GM21423 (cell line): ENCODE measurements at regions not wholly inside any gene's neighbourhood (a gene's known extent, or its start where the extent isn't known, plus 50 kb on each side); places are given as distances from the start of the nearest gene placed in this dataset.

Experiments used
- ATAC-seq: cut with Tn5 transposase; IDR thresholded peaks from one replicate; pipeline ENCODE4 v1.9.1; 2021; ENCODE audit warnings: mild to moderate bottlenecking, moderate library complexity; ENCODE audit not compliant: unreplicated experiment

DNA sequence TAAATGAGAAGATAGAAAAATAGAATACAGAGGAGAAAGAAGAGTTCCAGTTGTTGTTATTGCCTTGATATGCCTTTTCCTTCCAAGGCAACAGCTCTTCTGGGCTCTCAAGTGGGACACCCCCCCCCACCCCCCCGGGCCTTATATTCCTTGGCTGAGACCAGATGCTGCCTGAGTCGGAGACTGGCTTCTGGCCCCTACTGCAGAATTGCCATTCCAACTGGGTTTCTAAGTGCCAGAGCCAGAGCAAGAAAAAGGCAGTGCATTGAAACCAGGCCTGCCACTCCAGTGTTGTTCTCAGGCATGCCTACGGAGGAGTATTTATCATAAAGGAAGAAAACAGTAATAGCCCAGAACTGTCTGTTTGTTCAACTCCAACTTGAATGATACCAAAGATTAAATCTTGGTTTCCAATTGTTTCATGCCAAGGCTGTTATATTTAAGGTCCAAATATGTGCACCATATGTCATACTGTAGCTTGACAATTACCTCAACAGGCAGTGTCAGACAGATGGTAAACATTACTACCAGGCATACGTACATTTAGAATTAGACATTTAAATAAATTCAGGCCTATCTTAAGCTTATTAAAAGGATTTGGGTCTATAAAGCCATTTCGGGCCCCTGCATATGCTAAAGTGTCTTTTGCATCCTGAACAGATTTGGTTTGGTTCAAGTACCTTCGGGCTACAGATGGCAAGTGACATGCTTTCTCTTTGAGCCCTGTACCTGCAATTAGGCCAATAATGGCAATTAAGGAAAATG, 209.9 kb upstream of the SEMA6D start:
- ATAC-seq, result no peak

DNA sequence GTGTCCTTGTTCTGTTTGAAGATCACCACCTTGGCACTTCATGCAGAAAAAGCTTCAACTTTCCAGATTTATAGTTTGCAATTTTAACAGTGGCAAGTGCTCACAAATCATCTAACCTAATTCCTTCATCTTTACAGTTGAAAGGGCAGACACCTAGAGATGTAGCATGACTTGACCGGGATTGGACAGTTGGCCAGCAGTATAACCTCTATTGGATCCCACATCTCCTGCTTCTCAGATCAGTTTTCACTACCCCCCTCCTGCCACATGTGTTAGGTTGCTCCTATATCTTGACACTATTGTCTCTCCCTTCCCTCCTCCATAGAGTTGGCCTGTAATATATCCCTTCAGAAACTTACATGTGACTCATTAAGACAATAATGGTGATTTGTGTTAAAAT, 206.0 kb upstream of the SEMA6D start:
- no peak for ATAC-seq

GRCh38 chr15:47513471-47513870, 203.8 kb upstream of the SEMA6D start:
- ATAC-seq, result no peak

GRCh38 chr15:47514200-47514652, 203.1 kb upstream of the SEMA6D start:
- ATAC-seq, result no peak

GRCh38 chr15:47516558-47516957, 200.7 kb upstream of the SEMA6D start:
- ATAC-seq, result no peak

- no peak for ATAC-seq
Observed at GRCh38 chr15:47516972-47517371, 200.3 kb upstream of the SEMA6D start.

GRCh38 chr15:47517737-47518136, 199.6 kb upstream of the SEMA6D start:
- ATAC-seq, result no peak

DNA sequence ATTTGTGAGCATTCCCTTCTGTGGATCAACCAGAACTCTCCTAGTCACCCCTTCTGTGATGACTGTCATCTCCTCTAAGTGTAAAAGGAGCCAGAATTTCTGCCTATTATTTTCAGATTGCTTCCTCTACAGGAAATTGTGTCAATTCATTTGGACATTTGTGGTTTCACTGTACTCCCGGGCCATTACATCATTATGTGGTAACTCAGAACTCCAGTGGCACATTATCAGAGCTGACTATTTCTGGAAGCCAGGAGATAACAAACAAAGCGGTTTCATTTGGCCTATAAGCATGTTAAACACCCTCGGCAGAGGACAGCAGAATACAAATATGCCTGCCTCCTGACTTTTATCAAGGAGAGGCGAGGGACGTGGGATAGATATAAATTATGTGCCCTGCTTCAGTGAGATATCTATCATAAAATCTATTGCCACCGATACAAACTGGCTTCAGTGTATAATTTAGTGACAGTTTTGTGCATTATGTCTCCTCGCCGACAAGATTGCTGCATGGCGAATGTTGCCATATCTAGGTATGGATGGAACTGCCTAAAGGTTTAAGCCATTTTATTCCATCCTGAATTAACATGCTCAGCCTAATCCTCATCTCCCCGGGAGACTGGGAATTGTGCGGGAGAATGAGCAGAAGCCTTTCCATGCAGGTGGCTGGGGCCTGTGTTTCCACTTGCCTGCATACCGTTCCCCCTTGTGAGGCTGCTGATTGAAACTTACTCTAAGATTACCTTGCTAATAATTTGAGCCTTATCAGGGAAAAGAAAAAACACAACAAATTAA, 193.4 kb upstream of the SEMA6D start:
- no peak for ATAC-seq

GRCh38 chr15:47529241-47529640, 188.1 kb upstream of the SEMA6D start:
- ATAC-seq, result no peak

DNA sequence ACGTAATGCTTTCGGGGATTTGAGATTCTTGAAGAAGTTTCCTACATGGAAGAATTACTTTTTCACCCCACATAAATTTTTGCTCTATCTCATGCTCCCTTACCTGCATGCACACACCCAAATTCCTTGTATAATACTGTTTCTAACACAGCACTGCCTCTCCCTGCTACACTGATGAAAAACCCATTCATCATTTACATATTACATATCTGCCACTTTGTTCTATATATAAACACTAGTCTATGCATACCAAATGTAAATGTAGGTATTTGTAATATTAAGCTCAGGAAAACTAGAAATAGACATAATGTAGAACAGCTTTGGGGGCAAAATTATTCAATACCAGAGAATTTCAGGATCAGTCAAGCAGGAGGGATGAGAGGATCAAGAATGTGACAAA, 182.6 kb upstream of the SEMA6D start:
- no peak for ATAC-seq

- no peak for ATAC-seq
Observed at GRCh38 chr15:47541562-47541961, 175.7 kb upstream of the SEMA6D start.

GRCh38 chr15:47542312-47542989, 174.9 kb upstream of the SEMA6D start:
- no peak for ATAC-seq

DNA sequence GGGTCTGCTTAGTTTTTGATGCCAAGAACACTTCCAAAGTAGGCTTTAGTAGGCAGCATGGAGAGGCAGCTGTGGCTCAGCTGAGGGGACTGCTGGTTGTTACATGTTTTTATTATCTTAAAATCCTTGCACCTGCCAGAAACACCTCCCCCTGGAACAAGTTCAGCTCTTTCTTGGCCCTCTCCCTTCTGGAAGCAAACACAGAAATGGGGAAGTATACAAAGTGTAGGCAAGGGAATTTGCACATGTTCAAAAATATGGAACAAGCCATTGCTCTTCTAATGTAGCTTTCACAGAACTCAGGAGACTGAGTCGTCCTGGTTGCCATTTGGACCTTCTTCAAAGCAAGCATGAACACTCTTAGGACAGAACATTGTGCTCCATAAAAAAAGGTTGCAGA, 169.1 kb upstream of the SEMA6D start:
- no peak for ATAC-seq

DNA sequence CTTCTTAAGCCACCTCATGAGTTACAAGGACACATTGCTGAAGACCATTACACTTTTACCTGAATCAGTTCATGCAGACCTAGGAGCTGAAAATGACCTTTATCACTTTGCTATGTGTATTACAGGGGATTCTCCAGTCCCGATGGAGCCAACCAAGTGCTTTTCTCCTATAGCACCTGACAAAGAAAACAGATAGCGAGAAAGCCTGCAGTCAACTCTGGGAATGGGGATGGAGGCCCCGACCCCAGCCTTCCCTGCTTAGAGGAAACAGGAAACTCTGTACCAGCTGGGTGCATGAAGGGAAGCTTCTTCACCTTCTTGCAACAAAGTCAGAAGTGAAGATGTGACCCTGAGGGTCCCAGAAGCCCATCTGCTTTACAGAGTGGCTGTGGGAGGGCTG, 168.3 kb upstream of the SEMA6D start:
- no peak for ATAC-seq

GRCh38 chr15:47551079-47551478, 166.2 kb upstream of the SEMA6D start:
- ATAC-seq, result no peak

DNA sequence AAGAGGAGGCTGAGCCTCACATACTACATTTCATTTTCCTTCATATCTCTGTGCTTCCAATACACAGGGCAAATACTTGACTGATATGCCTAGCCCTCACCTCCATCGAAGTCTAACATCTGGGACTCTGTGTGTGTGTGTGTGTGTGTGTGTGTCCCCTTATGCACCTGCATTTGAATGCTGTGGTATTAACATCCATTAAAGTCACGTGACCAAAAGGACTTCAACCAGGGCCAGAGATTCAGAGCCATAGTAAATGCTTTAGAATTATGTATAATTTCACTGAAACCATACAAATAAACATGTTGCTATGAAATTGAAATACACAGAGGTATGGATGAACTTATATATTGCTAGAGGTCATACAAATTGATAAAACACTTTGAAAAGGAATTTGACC, 165.8 kb upstream of the SEMA6D start:
- no peak for ATAC-seq

DNA sequence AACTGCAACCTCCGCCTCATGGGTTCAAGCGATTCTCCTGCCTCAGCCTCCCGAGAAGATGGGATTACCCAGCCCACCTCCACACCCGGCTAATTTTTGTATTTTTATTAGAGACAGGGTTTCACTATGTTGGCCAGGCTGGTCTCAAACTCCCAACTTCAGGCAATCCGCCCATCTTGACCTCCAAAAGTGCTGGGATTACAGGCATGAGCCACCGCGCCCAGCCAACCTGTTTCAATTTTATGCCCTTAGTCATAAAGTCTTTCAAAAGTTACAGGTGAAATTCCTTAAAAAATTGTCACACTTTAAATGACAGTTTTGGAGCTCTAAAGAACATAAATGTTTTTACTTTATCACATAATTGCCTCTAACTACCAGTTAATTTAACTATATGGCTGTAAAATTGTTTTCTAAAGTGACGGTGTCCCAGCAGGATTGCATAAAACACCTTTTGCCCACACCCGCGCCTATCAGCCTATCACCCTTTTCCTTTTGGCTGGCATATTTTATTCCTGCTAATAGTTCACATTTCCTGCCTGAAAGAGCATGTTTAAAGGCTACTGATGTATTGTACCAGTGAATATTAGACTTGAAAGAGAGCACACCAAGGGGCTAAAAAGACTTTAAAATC, 164.2 kb upstream of the SEMA6D start:
- no peak for ATAC-seq

DNA sequence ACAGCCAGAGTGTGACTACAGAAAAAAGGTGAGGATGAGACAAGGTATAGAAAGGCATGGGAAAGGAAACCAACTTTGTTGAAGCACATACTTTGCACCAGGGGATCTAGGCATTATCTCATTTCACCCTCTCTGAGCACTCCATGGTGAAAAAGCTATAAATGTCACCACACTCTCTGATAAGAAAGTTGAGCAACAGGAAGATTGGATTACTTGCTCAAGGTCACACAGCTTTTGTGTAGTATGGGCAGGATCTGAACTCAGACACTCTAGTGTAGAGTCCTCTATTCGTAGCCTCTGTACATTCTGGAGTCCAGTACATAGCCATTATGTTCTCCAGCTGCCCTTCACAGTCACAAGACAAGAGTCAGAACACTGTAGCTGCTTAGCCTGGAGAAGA, 163.4 kb upstream of the SEMA6D start:
- ATAC-seq, result no peak

GRCh38 chr15:47561102-47561501, 156.2 kb upstream of the SEMA6D start:
- ATAC-seq, result no peak

- ATAC-seq, result no peak
Observed at GRCh38 chr15:47565949-47566348, 151.4 kb upstream of the SEMA6D start.

- ATAC-seq, result no peak
Observed at GRCh38 chr15:47566610-47567009, 150.7 kb upstream of the SEMA6D start.
